ENCODE measurements at regions not wholly inside any gene's neighbourhood (a gene's known extent, or its start where the extent isn't known, plus 50 kb on each side); places are given as distances from the start of the nearest gene placed in this dataset.
A peak's percentile ranks its signal among the peaks of the same experiment; 100 is the strongest.

- Histone ChIP-seq H3K27me3 (ENCODE audit: insufficient read depth, low read length, poor library complexity) (no peaks in the 10 kb centered on the region), H3K4me3 (ENCODE audit: low read depth in 1 of 2, low read length in 2 of 2) (no peak overlapping the region), H3K9ac (ENCODE audit: low read depth, low read length) (no peak overlapping the region), H3K27ac (ENCODE audit: low read length) (no peak overlapping the region), H3K4me1 (ENCODE audit: insufficient read depth, low read length) (no peaks in the 10 kb centered on the region), H4K20me1 (ENCODE audit: insufficient read depth, low read length) (no peaks in the 10 kb centered on the region), H3K36me3 (ENCODE audit: insufficient read depth, low read length) (no peaks in the 10 kb centered on the region), H3K79me2 (ENCODE audit: insufficient read depth, low read length) (no peaks in the 10 kb centered on the region), H2AFZ (ENCODE audit: low read depth, low read length) (no peak overlapping the region), H3K4me2 (ENCODE audit: insufficient read depth, low read length) (no peak overlapping the region), H3K9me3 (ENCODE audit: insufficient read depth, low read length, severe bottlenecking) (no peaks in the 10 kb centered on the region)
- no peak for DNase-seq
- peak; percentile 77 for ATAC-seq (ENCODE audit: insufficient read depth, low read depth)
- TF ChIP-seq EZH2 (IDR thresholded peaks at IDR 0.05; ENCODE audit: borderline replicate concordance, low read depth, low read length, severe bottlenecking) (no peak), CTCF (IDR thresholded peaks at IDR 0.05; ENCODE audit: borderline replicate concordance, extremely low read depth, low read length, poor library complexity, severe bottlenecking) (peak; percentile 66)
Measured at GRCh38 chr4:151604238-151604637, 156.6 kb downstream of the GATB start.

- Histone ChIP-seq H2AFZ (ENCODE audit: low read depth, low read length) (no peak overlapping the region), H4K20me1 (ENCODE audit: insufficient read depth, low read length) (no peaks in the 10 kb centered on the region), H3K36me3 (ENCODE audit: insufficient read depth, low read length) (no peaks in the 10 kb centered on the region), H3K4me3 (ENCODE audit: low read depth in 1 of 2, low read length in 2 of 2) (no peak overlapping the region), H3K27ac (ENCODE audit: low read length) (no peak overlapping the region), H3K4me2 (ENCODE audit: insufficient read depth, low read length) (no peak overlapping the region), H3K9ac (ENCODE audit: low read depth, low read length) (no peak overlapping the region), H3K79me2 (ENCODE audit: insufficient read depth, low read length) (no peaks in the 10 kb centered on the region), H3K27me3 (ENCODE audit: insufficient read depth, low read length, poor library complexity) (no peaks in the 10 kb centered on the region), H3K9me3 (ENCODE audit: insufficient read depth, low read length, severe bottlenecking) (no peaks in the 10 kb centered on the region), H3K4me1 (ENCODE audit: insufficient read depth, low read length) (no peaks in the 10 kb centered on the region)
- no peak for DNase-seq
- peak; percentile 39; the same call in 1 of the 3 replicates for ATAC-seq (ENCODE audit: insufficient read depth, low read depth)
- TF ChIP-seq EZH2 (IDR thresholded peaks at IDR 0.05; ENCODE audit: borderline replicate concordance, low read depth, low read length, severe bottlenecking): no peak
- TF ChIP-seq CTCF (IDR thresholded peaks at IDR 0.05; ENCODE audit: borderline replicate concordance, extremely low read depth, low read length, poor library complexity, severe bottlenecking): no peak
Measured at GRCh38 chr4:151605215-151605614, 155.6 kb downstream of the GATB start.

- H3K9me3 ChIP-seq (ENCODE audit: insufficient read depth, low read length, severe bottlenecking): no peaks in the 10 kb centered on the region
- H3K4me3 ChIP-seq (ENCODE audit: low read depth in 1 of 2, low read length in 2 of 2): no peak overlapping the region
- no peak for TF ChIP-seq CTCF (IDR thresholded peaks at IDR 0.05; ENCODE audit: borderline replicate concordance, extremely low read depth, low read length, poor library complexity, severe bottlenecking)
- TF ChIP-seq EZH2 (IDR thresholded peaks at IDR 0.05; ENCODE audit: borderline replicate concordance, low read depth, low read length, severe bottlenecking): no peak
- no peak for DNase-seq
- no peak overlapping the region for H3K9ac ChIP-seq (ENCODE audit: low read depth, low read length)
- no peaks in the 10 kb centered on the region for H3K79me2 ChIP-seq (ENCODE audit: insufficient read depth, low read length)
- no peaks in the 10 kb centered on the region for H3K36me3 ChIP-seq (ENCODE audit: insufficient read depth, low read length)
- no peaks in the 10 kb centered on the region for H3K4me1 ChIP-seq (ENCODE audit: insufficient read depth, low read length)
- no peaks in the 10 kb centered on the region for H4K20me1 ChIP-seq (ENCODE audit: insufficient read depth, low read length)
- no peaks in the 10 kb centered on the region for H3K27me3 ChIP-seq (ENCODE audit: insufficient read depth, low read length, poor library complexity)
- H2AFZ ChIP-seq (ENCODE audit: low read depth, low read length): no peak overlapping the region
- no peak for ATAC-seq (ENCODE audit: insufficient read depth, low read depth)
- no peak overlapping the region for H3K27ac ChIP-seq (ENCODE audit: low read length)
- no peak overlapping the region for H3K4me2 ChIP-seq (ENCODE audit: insufficient read depth, low read length)
Measured at GRCh38 chr4:151606061-151606460, 154.7 kb downstream of the GATB start.

GRCh38 chr4:151610229-151610628 is 150.6 kb downstream of the GATB start:
- Histone ChIP-seq H3K27ac (ENCODE audit: low read length) (no peak overlapping the region), H3K4me3 (ENCODE audit: low read depth in 1 of 2, low read length in 2 of 2) (no peak overlapping the region), H3K79me2 (ENCODE audit: insufficient read depth, low read length) (no peaks in the 10 kb centered on the region), H3K27me3 (ENCODE audit: insufficient read depth, low read length, poor library complexity) (no peaks in the 10 kb centered on the region), H3K9me3 (ENCODE audit: insufficient read depth, low read length, severe bottlenecking) (no peaks in the 10 kb centered on the region), H3K36me3 (ENCODE audit: insufficient read depth, low read length) (no peaks in the 10 kb centered on the region), H4K20me1 (ENCODE audit: insufficient read depth, low read length) (no peaks in the 10 kb centered on the region), H3K4me2 (ENCODE audit: insufficient read depth, low read length) (no peak overlapping the region), H3K4me1 (ENCODE audit: insufficient read depth, low read length) (no peaks in the 10 kb centered on the region), H2AFZ (ENCODE audit: low read depth, low read length) (no peak overlapping the region), H3K9ac (ENCODE audit: low read depth, low read length) (no peak overlapping the region)
- no peak for DNase-seq
- TF ChIP-seq CTCF (IDR thresholded peaks at IDR 0.05; ENCODE audit: borderline replicate concordance, extremely low read depth, low read length, poor library complexity, severe bottlenecking) (no peak), EZH2 (IDR thresholded peaks at IDR 0.05; ENCODE audit: borderline replicate concordance, low read depth, low read length, severe bottlenecking) (no peak)
- ATAC-seq (ENCODE audit: insufficient read depth, low read depth): no peak
